SH-SY5Y (cell line): ENCODE measurements at regions not wholly inside any gene's neighbourhood (a gene's known extent, or its start where the extent isn't known, plus 50 kb on each side); places are given as distances from the start of the nearest gene placed in this dataset.

Experiments used
- GATA2 ChIP-seq: IDR thresholded peaks from 2 replicates; pipeline ENCODE4 v1.6.1; 2011; ENCODE audit warnings: mild to moderate bottlenecking, low read depth, low read length
- GATA3 ChIP-seq: IDR thresholded peaks from 2 replicates; pipeline ENCODE4 v1.6.1; 2011; ENCODE audit warnings: low read depth, mild to moderate bottlenecking, low read length, moderate library complexity

- TF ChIP-seq GATA2 (no peak), GATA3 (no peak)
Measured at GRCh38 chr12:43028826-43029225, 439.3 kb upstream of the PRICKLE1 start.
